ENCODE measurements at regions not wholly inside any gene's neighbourhood (a gene's known extent, or its start where the extent isn't known, plus 50 kb on each side); places are given as distances from the start of the nearest gene placed in this dataset.

DNA sequence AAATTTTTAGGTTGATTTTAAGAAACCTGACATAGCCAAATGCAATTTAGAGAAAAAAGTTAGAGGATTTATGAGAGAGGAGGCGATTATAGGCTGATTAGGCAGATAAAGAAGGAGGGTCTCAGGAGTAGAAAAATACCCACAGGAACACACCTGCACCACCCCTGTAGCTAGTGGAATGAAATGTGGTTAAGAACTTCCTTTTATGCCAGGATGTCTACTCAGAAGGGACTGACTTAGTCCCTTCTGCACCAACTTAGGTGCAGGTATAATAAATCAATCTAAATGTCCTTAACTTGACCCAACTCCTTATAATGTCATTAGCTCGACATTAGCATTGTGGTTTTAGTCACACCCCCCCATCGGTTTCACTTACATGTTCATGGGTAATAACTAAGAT, 1274.5 kb upstream of the TMEFF2 start:
- H2AFZ ChIP-seq, result no peak overlapping the region
- no peaks in the 10 kb centered on the region for H3K27me3 ChIP-seq
- 91% methylated on average over 3 of the region's 3 CpGs for WGBS (ENCODE audit: low lambda C conversion rate, missing lambda C conversion rate)
- H3K4me3 ChIP-seq, result no peak overlapping the region
- TF ChIP-seq, protein P1, sequence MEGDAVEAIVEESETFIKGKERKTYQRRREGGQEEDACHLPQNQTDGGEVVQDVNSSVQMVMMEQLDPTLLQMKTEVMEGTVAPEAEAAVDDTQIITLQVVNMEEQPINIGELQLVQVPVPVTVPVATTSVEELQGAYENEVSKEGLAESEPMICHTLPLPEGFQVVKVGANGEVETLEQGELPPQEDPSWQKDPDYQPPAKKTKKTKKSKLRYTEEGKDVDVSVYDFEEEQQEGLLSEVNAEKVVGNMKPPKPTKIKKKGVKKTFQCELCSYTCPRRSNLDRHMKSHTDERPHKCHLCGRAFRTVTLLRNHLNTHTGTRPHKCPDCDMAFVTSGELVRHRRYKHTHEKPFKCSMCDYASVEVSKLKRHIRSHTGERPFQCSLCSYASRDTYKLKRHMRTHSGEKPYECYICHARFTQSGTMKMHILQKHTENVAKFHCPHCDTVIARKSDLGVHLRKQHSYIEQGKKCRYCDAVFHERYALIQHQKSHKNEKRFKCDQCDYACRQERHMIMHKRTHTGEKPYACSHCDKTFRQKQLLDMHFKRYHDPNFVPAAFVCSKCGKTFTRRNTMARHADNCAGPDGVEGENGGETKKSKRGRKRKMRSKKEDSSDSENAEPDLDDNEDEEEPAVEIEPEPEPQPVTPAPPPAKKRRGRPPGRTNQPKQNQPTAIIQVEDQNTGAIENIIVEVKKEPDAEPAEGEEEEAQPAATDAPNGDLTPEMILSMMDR (IDR thresholded peaks at IDR 0.05; ENCODE audit: poor library complexity), result no peak
- TF ChIP-seq EZH2phosphoT487 (IDR thresholded peaks at IDR 0.05; ENCODE audit: low read depth, severe bottlenecking, unreplicated experiment) (no peak), EZH2 (IDR thresholded peaks at IDR 0.05; ENCODE audit: borderline replicate concordance) (no peak)
- no peaks in the 10 kb centered on the region for H3K9me3 ChIP-seq (ENCODE audit: low read depth)
- no peaks in the 10 kb centered on the region for H3K9me2 ChIP-seq (replicated peaks; ENCODE audit: insufficient read depth)
- no peak overlapping the region for H3K4me2 ChIP-seq
- no peaks in the 10 kb centered on the region for H4K20me1 ChIP-seq (ENCODE audit: insufficient read depth, poor library complexity, severe bottlenecking)
- no peaks in the 10 kb centered on the region for H3K36me3 ChIP-seq (replicated peaks; ENCODE audit: insufficient read depth, low read depth)
- no peaks in the 10 kb centered on the region for H3K79me2 ChIP-seq
- DNase-seq (ENCODE audit: low spot score), result no peak
- H3K27ac ChIP-seq, result no peak overlapping the region
- no peaks in the 10 kb centered on the region for H3K4me1 ChIP-seq (ENCODE audit: insufficient read depth)

DNA sequence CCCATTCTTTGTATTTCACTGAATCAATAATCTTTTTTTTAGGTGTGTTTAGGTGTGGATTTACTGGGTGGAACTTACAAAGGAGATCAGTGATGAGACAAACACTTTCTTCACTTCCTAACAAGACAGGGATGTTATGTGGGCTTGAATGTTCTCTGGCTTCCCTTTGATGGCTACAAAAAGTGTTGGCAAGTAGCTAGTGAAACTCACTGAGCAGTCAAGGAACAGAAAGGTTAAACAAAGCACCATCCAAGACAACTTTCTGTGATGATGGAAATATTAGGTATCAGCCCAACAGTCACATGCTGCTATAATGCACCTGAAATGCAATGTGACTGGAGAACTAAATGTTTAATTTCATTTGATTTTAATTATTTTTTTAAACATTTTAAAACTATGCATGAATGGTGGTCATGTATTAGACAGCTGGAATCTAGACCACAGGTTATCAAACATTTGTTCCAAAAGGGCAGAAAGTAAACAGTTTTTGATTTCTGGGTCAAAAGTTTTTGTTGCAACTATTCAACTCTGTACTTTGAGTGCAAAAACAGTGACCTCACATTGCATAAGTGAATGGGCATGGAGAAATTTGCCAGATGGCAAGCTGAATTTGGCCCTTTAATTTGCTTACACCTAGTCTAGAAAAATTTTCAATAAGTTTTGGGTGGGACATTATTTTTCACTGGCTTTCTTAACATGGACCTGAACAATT, 1272.7 kb upstream of the TMEFF2 start:
- DNase-seq (ENCODE audit: low spot score), result no peak
- Histone ChIP-seq H3K36me3 (replicated peaks; ENCODE audit: insufficient read depth, low read depth) (no peaks in the 10 kb centered on the region), H3K9me3 (ENCODE audit: low read depth) (no peaks in the 10 kb centered on the region), H3K4me1 (ENCODE audit: insufficient read depth) (no peaks in the 10 kb centered on the region), H3K27me3 (no peaks in the 10 kb centered on the region), H2AFZ (no peak overlapping the region), H3K4me3 (no peak overlapping the region), H3K9me2 (replicated peaks; ENCODE audit: insufficient read depth) (no peaks in the 10 kb centered on the region), H3K4me2 (no peak overlapping the region), H4K20me1 (ENCODE audit: insufficient read depth, poor library complexity, severe bottlenecking) (no peaks in the 10 kb centered on the region), H3K27ac (no peak overlapping the region), H3K79me2 (no peaks in the 10 kb centered on the region)
- TF ChIP-seq, protein P1 (IDR thresholded peaks at IDR 0.05; ENCODE audit: poor library complexity), result no peak
- no peak for TF ChIP-seq EZH2 (IDR thresholded peaks at IDR 0.05; ENCODE audit: borderline replicate concordance)
- no peak for TF ChIP-seq EZH2phosphoT487 (IDR thresholded peaks at IDR 0.05; ENCODE audit: low read depth, severe bottlenecking, unreplicated experiment)

DNA sequence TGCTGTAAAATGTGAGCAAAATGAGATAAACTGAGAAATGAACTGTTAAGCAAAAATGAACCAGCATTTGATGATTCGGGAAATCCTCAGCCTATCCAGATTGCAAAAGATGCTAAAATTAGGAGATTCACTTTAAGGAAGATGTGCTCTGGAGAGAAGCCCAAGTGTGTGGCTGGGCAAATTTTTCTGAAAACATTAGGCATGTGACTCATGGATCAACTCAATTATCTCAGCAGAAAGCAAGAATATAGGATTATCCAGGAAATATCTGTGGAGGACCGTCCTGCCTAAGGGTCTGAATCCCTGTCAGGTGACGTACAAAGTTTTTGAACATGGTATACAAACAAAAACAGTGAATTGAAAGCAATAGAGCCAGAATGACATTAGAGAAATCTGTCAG, 1268.3 kb upstream of the TMEFF2 start:
- WGBS (ENCODE audit: low lambda C conversion rate, missing lambda C conversion rate), result 97% methylated on average over 3 of the region's 3 CpGs
- H3K27ac ChIP-seq, result no peak overlapping the region
- no peak for DNase-seq (ENCODE audit: low spot score)
- no peaks in the 10 kb centered on the region for H3K4me1 ChIP-seq (ENCODE audit: insufficient read depth)
- no peaks in the 10 kb centered on the region for H3K36me3 ChIP-seq (replicated peaks; ENCODE audit: insufficient read depth, low read depth)
- H4K20me1 ChIP-seq (ENCODE audit: insufficient read depth, poor library complexity, severe bottlenecking), result no peaks in the 10 kb centered on the region
- TF ChIP-seq EZH2phosphoT487 (IDR thresholded peaks at IDR 0.05; ENCODE audit: low read depth, severe bottlenecking, unreplicated experiment) (no peak), EZH2 (IDR thresholded peaks at IDR 0.05; ENCODE audit: borderline replicate concordance) (no peak)
- TF ChIP-seq, protein P1 (IDR thresholded peaks at IDR 0.05; ENCODE audit: poor library complexity), result no peak
- H3K4me3 ChIP-seq, result no peak overlapping the region
- H3K79me2 ChIP-seq, result no peaks in the 10 kb centered on the region
- H2AFZ ChIP-seq, result no peak overlapping the region
- no peak overlapping the region for H3K4me2 ChIP-seq
- H3K9me3 ChIP-seq (ENCODE audit: low read depth), result no peaks in the 10 kb centered on the region
- H3K9me2 ChIP-seq (replicated peaks; ENCODE audit: insufficient read depth), result no peaks in the 10 kb centered on the region
- H3K27me3 ChIP-seq, result no peaks in the 10 kb centered on the region

Data from hepatocyte (in vitro differentiated cells).